ENCODE measurements at regions not wholly inside any gene's neighbourhood (a gene's known extent, or its start where the extent isn't known, plus 50 kb on each side); places are given as distances from the start of the nearest gene placed in this dataset.

DNA sequence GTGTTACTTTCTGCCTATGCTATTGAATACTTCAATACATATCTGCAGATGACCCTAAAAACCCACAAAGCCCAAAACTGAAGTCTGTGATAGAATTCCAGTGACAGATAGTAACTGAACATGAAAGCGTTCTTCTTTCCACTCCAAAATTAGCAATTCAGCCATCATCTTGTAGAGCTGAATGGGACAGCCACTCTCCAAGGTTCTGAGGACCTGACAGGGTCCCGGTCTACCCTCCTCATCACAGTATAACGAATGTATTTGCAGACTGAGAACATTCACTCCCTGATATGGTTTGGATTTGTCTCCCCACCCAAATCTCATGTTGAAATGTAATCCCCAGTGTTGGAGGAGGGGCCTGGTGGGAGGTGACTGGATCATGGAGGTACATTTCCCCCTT, 189.5 kb downstream of the MTCL1 start:
- Histone ChIP-seq H3K9me3 (ENCODE audit: insufficient read depth, low read depth, low read length) (no peaks in the 10 kb centered on the region), H2AFZ (ENCODE audit: low read length) (no peak overlapping the region), H3F3A (ENCODE audit: low read depth) (no peaks in the 10 kb centered on the region), H4K20me1 (ENCODE audit: insufficient read depth, low read length, poor library complexity, severe bottlenecking) (no peaks in the 10 kb centered on the region), H3K9ac (ENCODE audit: low read depth, low read length, poor library complexity, severe bottlenecking) (no peak overlapping the region), H3K4me2 (ENCODE audit: low read depth, low read length, poor library complexity, severe bottlenecking) (no peak overlapping the region), H3K36me3 (ENCODE audit: insufficient read depth, low read length) (no peaks in the 10 kb centered on the region), H3K9me2 (replicated peaks; ENCODE audit: low read depth, low read length) (no peaks in the 10 kb centered on the region), H3K4me1 (ENCODE audit: insufficient read depth, low read length, poor library complexity, severe bottlenecking) (no peaks in the 10 kb centered on the region), H3K79me2 (ENCODE audit: insufficient read depth, low read length) (no peaks in the 10 kb centered on the region), H3K27me3 (ENCODE audit: insufficient read depth, low read length, poor library complexity, severe bottlenecking) (no peaks in the 10 kb centered on the region), H3K4me3 (ENCODE audit: low read length, poor library complexity, severe bottlenecking) (no peak overlapping the region)
- TF ChIP-seq CTCF (conservative IDR thresholded peaks at IDR 0.05; ENCODE audit: low read length) = no peak
- no peak for TF ChIP-seq EZH2phosphoT487 (IDR thresholded peaks at IDR 0.05; ENCODE audit: borderline replicate concordance)

GRCh38 chr18:8895341-8895740, 190.0 kb downstream of the MTCL1 start:
- H3K4me2 ChIP-seq (ENCODE audit: low read depth, low read length, poor library complexity, severe bottlenecking) = no peak overlapping the region
- H3K4me3 ChIP-seq (ENCODE audit: low read length, poor library complexity, severe bottlenecking) = no peak overlapping the region
- no peaks in the 10 kb centered on the region for H3K9me3 ChIP-seq (ENCODE audit: insufficient read depth, low read depth, low read length)
- no peaks in the 10 kb centered on the region for H3K27me3 ChIP-seq (ENCODE audit: insufficient read depth, low read length, poor library complexity, severe bottlenecking)
- no peak for TF ChIP-seq EZH2phosphoT487 (IDR thresholded peaks at IDR 0.05; ENCODE audit: borderline replicate concordance)
- no peak for TF ChIP-seq CTCF (conservative IDR thresholded peaks at IDR 0.05; ENCODE audit: low read length)
- H3K79me2 ChIP-seq (ENCODE audit: insufficient read depth, low read length) = no peaks in the 10 kb centered on the region
- no peaks in the 10 kb centered on the region for H4K20me1 ChIP-seq (ENCODE audit: insufficient read depth, low read length, poor library complexity, severe bottlenecking)
- no peaks in the 10 kb centered on the region for H3K4me1 ChIP-seq (ENCODE audit: insufficient read depth, low read length, poor library complexity, severe bottlenecking)
- H3K36me3 ChIP-seq (ENCODE audit: insufficient read depth, low read length) = no peaks in the 10 kb centered on the region
- no peaks in the 10 kb centered on the region for H3K9me2 ChIP-seq (replicated peaks; ENCODE audit: low read depth, low read length)
- no peak overlapping the region for H2AFZ ChIP-seq (ENCODE audit: low read length)
- no peaks in the 10 kb centered on the region for H3F3A ChIP-seq (ENCODE audit: low read depth)
- no peak overlapping the region for H3K9ac ChIP-seq (ENCODE audit: low read depth, low read length, poor library complexity, severe bottlenecking)

GRCh38 chr18:8895987-8896619, 190.7 kb downstream of the MTCL1 start:
- H3K9me2 ChIP-seq (replicated peaks; ENCODE audit: low read depth, low read length) = no peaks in the 10 kb centered on the region
- H3K27me3 ChIP-seq (ENCODE audit: insufficient read depth, low read length, poor library complexity, severe bottlenecking) = no peaks in the 10 kb centered on the region
- no peaks in the 10 kb centered on the region for H3K4me1 ChIP-seq (ENCODE audit: insufficient read depth, low read length, poor library complexity, severe bottlenecking)
- no peak overlapping the region for H2AFZ ChIP-seq (ENCODE audit: low read length)
- H3K79me2 ChIP-seq (ENCODE audit: insufficient read depth, low read length) = no peaks in the 10 kb centered on the region
- no peaks in the 10 kb centered on the region for H3F3A ChIP-seq (ENCODE audit: low read depth)
- H3K36me3 ChIP-seq (ENCODE audit: insufficient read depth, low read length) = no peaks in the 10 kb centered on the region
- no peak overlapping the region for H3K4me3 ChIP-seq (ENCODE audit: low read length, poor library complexity, severe bottlenecking)
- no peaks in the 10 kb centered on the region for H4K20me1 ChIP-seq (ENCODE audit: insufficient read depth, low read length, poor library complexity, severe bottlenecking)
- H3K4me2 ChIP-seq (ENCODE audit: low read depth, low read length, poor library complexity, severe bottlenecking) = no peak overlapping the region
- no peak for TF ChIP-seq CTCF (conservative IDR thresholded peaks at IDR 0.05; ENCODE audit: low read length)
- no peak for TF ChIP-seq EZH2phosphoT487 (IDR thresholded peaks at IDR 0.05; ENCODE audit: borderline replicate concordance)
- H3K9ac ChIP-seq (ENCODE audit: low read depth, low read length, poor library complexity, severe bottlenecking) = no peak overlapping the region
- no peaks in the 10 kb centered on the region for H3K9me3 ChIP-seq (ENCODE audit: insufficient read depth, low read depth, low read length)
